ENCODE measurements at regions not wholly inside any gene's neighbourhood (a gene's known extent, or its start where the extent isn't known, plus 50 kb on each side); places are given as distances from the start of the nearest gene placed in this dataset.
A peak's percentile ranks its signal among the peaks of the same experiment; 100 is the strongest.
"Not testable (repeated sequence)": the region's sequence is repeated elsewhere in the genome, so short reads cannot be mapped to it uniquely, and the experiment has no call there.

DNA sequence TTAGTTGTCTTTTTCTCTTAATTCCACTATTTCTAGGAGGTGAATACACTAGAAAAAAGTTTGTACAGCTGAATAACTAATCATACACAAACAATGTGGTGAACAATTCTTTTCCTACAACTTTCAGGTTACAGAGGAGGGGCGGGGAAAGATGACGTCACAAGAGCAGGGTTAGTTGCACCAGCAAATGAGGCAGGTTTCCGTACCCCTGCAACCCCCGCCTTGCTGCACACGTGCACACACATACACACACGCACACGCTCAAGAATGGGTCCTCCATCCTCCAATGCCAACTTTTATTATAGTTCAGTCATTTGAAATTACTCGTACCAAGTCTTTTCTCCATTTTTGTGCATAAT lies 122.8 kb downstream of the ARL4C start:
- no peaks in the 10 kb centered on the region for H3K27me3 Mint-ChIP-seq
- H3K36me3 Mint-ChIP-seq (ENCODE audit: low read depth), result no peaks in the 10 kb centered on the region
- no peak overlapping the region for H3K4me3 Mint-ChIP-seq
- ATAC-seq (replicated peaks), result no peak
- no peak overlapping the region for H3K27ac Mint-ChIP-seq
- H3K9me3 Mint-ChIP-seq, result no peaks in the 10 kb centered on the region
- H3K4me1 Mint-ChIP-seq, result peaks cover 29% of the 10 kb centered on the region

DNA sequence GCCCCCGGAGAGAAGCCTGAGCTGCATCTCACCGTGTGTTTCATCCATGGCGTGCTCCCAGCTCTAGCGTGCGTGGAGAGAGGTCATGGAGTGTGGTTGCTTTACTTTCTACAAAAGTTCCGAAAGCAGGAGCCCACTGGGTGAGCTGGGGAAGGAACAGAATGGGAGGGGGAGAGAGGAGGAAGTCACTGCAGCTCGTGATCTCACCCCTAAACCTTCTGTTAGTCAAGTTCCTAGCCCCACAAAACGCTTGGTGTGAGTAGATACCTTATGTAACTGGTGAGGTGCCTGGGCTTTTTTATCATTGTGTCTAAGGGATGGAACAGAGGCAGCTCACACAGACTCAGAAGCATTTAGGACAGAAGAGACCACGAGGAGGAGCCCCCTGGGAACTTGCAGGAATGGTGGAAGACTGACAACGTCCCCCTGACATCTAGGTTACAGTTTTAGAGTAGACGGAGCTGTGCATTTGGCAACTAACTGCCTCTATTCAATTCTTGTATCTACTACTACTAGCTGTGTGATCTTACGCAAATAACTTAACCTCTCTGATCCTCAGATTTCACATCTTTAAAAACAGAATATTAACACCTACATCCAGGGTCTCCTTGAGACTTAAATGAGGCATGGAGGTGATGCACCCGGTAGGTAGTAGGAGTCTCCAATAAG lies 123.3 kb downstream of the ARL4C start:
- ATAC-seq (replicated peaks), result no peak
- H3K36me3 Mint-ChIP-seq (ENCODE audit: low read depth), result no peaks in the 10 kb centered on the region
- peaks cover 4% of the 10 kb centered on the region for H3K9me3 Mint-ChIP-seq
- no peaks in the 10 kb centered on the region for H3K27me3 Mint-ChIP-seq
- H3K4me1 Mint-ChIP-seq, result peaks cover 34% of the 10 kb centered on the region
- H3K27ac Mint-ChIP-seq, result peak overlapping the region; percentile 63
- peak overlapping the region; percentile 72 for H3K4me3 Mint-ChIP-seq

DNA sequence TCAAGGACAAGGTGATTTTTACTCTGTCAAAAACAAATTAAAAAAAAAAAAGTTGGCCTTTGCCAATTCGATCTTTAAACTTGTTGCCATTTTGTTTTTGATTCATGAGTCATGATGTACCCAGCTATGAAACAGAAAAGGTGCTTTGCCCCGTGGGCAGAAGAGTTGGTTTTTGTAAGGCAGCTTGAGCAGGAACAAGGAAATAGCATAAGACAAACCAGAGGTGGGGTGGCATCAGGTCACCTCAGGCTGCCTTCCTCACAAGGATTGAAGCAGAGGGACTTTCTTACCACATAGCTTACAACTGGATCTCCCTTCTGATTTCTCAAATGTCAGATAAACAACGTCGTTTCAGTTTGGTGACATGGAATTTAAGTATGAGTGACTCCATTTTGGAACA lies 123.8 kb downstream of the ARL4C start:
- H3K4me1 Mint-ChIP-seq, result peaks cover 39% of the 10 kb centered on the region
- ATAC-seq (replicated peaks), result peak; percentile 57

GRCh38 chr2:234372506-234372905 lies 124.4 kb downstream of the ARL4C start:
- Mint-ChIP-seq H3K27me3 (no peaks in the 10 kb centered on the region), H3K9me3 (peaks cover 6% of the 10 kb centered on the region), H3K4me3 (peak overlapping the region; percentile 72), H3K36me3 (ENCODE audit: low read depth) (no peaks in the 10 kb centered on the region), H3K27ac (peak overlapping the region; percentile 63), H3K4me1 (peaks cover 41% of the 10 kb centered on the region)
- no peak for ATAC-seq (replicated peaks)

More for the DNA sequence above, 123.8 kb downstream of the ARL4C start:
- peak overlapping the region; percentile 72 for H3K4me3 Mint-ChIP-seq
- H3K9me3 Mint-ChIP-seq, result peaks cover 6% of the 10 kb centered on the region
- no peaks in the 10 kb centered on the region for H3K36me3 Mint-ChIP-seq (ENCODE audit: low read depth)
- H3K27me3 Mint-ChIP-seq, result no peaks in the 10 kb centered on the region
- H3K27ac Mint-ChIP-seq, result peak overlapping the region; percentile 63

DNA sequence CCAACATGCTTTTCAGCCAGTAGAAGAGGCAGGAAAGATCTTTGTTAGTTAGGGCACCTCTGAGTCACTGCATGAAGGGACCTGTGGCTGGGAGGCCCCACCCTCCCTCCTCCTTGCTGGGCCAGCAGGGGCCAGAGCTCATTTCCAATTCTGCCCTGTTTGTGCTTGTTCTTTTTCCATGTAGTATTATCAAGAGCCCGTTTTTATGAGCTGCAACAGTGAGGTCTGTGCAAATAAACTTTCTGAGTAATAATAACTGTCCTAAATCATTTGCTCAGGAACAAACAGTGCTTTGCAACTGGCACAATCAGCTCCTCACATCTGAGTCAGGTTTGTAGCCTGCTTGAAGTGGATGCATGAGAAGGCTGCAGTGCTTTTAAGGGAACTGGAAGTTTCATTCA lies 128.0 kb downstream of the ARL4C start:
- Mint-ChIP-seq H3K36me3 (ENCODE audit: low read depth) (no peaks in the 10 kb centered on the region), H3K27ac (peak overlapping the region; percentile 85), H3K4me3 (peak overlapping the region; percentile 59), H3K4me1 (peaks cover 49% of the 10 kb centered on the region), H3K9me3 (peaks cover 6% of the 10 kb centered on the region), H3K27me3 (no peaks in the 10 kb centered on the region)
- ATAC-seq (replicated peaks), result peak; percentile 93

DNA sequence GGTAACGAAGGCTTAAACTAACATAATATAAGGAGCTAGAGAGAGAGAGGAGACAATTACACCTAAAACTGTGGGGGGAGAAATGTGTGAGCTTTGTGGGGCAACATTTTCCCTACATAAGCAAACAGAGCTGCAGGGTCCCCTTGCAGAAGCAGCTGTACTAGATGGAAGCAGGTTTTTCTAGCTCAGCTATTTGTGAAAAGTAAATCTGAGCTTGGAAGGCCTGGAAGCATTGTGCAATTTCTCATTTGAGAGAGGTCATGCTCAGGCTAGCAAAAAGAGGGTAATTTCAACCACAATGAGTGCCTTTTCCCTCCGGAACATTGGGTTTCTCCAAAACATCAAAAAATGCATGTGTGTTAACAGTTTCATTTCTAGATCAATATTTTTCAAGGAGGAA lies 130.0 kb downstream of the ARL4C start:
- Mint-ChIP-seq H3K9me3 (peaks cover 6% of the 10 kb centered on the region), H3K4me1 (peaks cover 32% of the 10 kb centered on the region), H3K4me3 (no peak overlapping the region), H3K36me3 (ENCODE audit: low read depth) (no peaks in the 10 kb centered on the region), H3K27me3 (no peaks in the 10 kb centered on the region), H3K27ac (no peak overlapping the region)
- ATAC-seq (replicated peaks), result no peak

DNA sequence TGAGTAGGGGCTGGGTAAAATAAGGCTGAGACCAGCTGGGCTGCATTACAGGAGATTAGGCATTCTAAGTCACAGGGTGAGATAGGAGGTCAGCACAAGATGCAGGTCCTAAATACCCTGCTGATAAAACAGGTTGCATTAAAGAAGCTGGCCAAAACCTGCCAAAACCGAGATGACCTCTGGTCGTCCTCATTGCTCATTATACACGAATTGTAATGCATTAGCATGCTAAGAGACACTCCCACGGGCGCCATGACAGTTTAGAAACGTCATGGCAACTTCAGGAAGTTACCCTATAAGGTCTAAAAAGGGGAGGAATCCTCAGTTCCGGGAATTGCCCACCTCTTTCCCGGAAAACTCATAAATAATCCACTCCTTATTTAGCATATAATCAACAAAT lies 132.2 kb downstream of the ARL4C start:
- no peak overlapping the region for H3K4me3 Mint-ChIP-seq
- peaks cover 25% of the 10 kb centered on the region for H3K4me1 Mint-ChIP-seq
- peaks cover 6% of the 10 kb centered on the region for H3K9me3 Mint-ChIP-seq
- H3K27me3 Mint-ChIP-seq, result no peaks in the 10 kb centered on the region
- ATAC-seq (replicated peaks), result no peak
- no peaks in the 10 kb centered on the region for H3K36me3 Mint-ChIP-seq (ENCODE audit: low read depth)
- no peak overlapping the region for H3K27ac Mint-ChIP-seq

DNA sequence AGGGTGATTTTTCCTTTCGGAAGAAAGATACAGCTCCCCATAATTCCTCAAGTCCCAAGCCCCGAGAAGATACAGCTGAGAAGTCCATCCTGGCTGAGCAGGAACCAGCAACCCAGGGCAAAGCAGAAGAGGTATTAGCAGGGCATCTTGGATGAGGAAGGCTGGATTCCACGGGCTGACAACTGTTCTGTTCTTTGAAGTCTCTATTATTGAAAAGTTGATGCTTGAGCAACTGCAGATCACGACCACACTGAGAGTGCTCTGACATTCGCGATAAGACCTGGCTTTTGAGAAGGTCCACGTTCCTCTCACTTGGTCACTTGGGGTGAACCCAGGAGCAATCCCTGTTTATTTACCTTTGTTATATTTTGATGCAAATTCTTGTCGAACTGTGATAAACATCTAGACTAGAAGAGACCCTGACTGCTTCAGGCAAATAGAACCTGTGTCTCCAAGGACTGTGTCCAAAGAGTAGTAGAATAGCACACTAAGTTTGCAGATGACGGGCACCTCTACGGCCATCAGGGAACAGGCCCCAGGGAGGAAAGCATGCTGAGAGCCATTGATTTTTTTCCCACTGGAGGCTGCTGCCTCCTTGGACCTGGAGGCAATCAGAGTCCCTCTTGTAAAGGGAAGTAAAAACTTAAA lies 133.1 kb downstream of the ARL4C start:
- ATAC-seq (replicated peaks), result no peak
- no peaks in the 10 kb centered on the region for H3K36me3 Mint-ChIP-seq (ENCODE audit: low read depth)
- H3K4me3 Mint-ChIP-seq, result no peak overlapping the region
- H3K27me3 Mint-ChIP-seq, result no peaks in the 10 kb centered on the region
- no peak overlapping the region for H3K27ac Mint-ChIP-seq
- H3K9me3 Mint-ChIP-seq, result peaks cover 3% of the 10 kb centered on the region
- H3K4me1 Mint-ChIP-seq, result peaks cover 20% of the 10 kb centered on the region

DNA sequence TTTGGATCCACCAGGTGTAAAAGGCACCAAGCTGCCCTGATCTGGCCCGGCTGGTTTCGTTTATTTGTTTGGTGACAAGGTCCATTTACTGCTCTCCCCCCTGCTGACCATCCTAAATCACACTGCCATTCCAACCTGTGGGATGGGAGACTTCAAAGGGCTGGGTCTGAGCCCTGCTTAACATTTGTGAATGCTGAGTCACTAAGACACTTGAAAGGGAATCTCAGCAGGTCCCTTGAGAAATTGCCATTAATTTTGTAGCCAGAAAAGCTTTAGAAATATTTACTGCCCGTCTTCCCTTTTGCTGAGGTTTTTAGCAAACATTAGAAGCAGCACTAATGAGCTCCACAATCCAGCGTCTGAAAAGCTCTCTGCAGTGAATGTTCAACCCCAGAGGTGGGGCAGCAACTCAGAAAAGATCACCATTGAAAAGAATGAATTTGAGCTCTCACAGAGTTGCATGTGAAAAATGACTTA lies 133.8 kb downstream of the ARL4C start:
- no peak for ATAC-seq (replicated peaks)
- H3K27ac Mint-ChIP-seq, result peak overlapping the region; percentile 62
- H3K27me3 Mint-ChIP-seq, result no peaks in the 10 kb centered on the region
- no peak overlapping the region for H3K4me3 Mint-ChIP-seq
- peaks cover 5% of the 10 kb centered on the region for H3K9me3 Mint-ChIP-seq
- H3K36me3 Mint-ChIP-seq (ENCODE audit: low read depth), result no peaks in the 10 kb centered on the region
- peaks cover 17% of the 10 kb centered on the region for H3K4me1 Mint-ChIP-seq

DNA sequence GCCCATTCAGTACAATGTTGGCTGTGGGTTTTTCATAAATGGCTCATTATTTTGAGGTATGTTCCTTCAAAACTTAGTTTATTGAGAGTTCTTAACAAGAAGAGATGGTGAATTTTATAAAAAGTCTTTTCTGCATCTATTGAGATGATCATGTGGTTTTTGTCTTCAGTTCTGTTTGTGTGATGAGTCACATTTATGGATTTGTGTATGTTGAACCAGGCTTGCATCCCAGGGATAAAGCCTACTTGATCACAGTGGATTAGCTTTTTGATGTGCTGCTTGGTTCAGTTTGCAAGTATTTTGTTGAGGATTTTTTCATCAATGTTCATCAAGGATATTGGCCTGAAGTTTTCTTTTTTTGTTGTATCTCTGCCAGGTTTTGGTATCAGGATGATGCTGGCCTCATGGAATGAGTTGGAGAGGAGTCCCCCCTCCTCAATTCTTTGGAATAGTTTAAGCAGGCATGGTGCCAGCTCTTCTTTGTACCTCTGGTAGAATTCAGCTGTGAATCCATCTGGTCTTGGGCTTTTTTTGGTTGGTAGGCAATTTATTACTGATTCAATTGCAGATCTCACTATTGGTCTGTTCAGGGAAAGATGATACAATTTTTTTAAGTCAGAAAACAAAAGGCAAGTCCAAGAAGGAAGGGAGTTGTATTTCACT lies 136.4 kb downstream of the ARL4C start:
- not testable (repeated sequence) for H3K4me1 Mint-ChIP-seq; H3K27me3 Mint-ChIP-seq; H3K4me3 Mint-ChIP-seq; H3K9me3 Mint-ChIP-seq; H3K27ac Mint-ChIP-seq; H3K36me3 Mint-ChIP-seq (ENCODE audit: low read depth); ATAC-seq (replicated peaks)

- Mint-ChIP-seq H3K4me1 (peaks cover 9% of the 10 kb centered on the region), H3K36me3 (ENCODE audit: low read depth) (no peaks in the 10 kb centered on the region), H3K27ac (no peak overlapping the region), H3K9me3 (peaks cover 10% of the 10 kb centered on the region), H3K27me3 (no peaks in the 10 kb centered on the region), H3K4me3 (no peak overlapping the region)
- no peak for ATAC-seq (replicated peaks)
Measured at GRCh38 chr2:234357666-234358065, 139.2 kb downstream of the ARL4C start.

GRCh38 chr2:234355808-234356365 lies 141.0 kb downstream of the ARL4C start:
- H3K36me3 Mint-ChIP-seq (ENCODE audit: low read depth), result no peaks in the 10 kb centered on the region
- no peak for ATAC-seq (replicated peaks)
- H3K4me1 Mint-ChIP-seq, result peaks cover 9% of the 10 kb centered on the region
- H3K27ac Mint-ChIP-seq, result no peak overlapping the region
- H3K4me3 Mint-ChIP-seq, result no peak overlapping the region
- H3K9me3 Mint-ChIP-seq, result peaks cover 10% of the 10 kb centered on the region
- no peaks in the 10 kb centered on the region for H3K27me3 Mint-ChIP-seq

GRCh38 chr2:234355021-234355720 lies 141.7 kb downstream of the ARL4C start:
- Mint-ChIP-seq H3K36me3 (ENCODE audit: low read depth) (no peaks in the 10 kb centered on the region), H3K9me3 (peaks cover 10% of the 10 kb centered on the region), H3K27ac (no peak overlapping the region), H3K4me1 (peaks cover 5% of the 10 kb centered on the region), H3K27me3 (no peaks in the 10 kb centered on the region), H3K4me3 (no peak overlapping the region)
- ATAC-seq (replicated peaks), result no peak

GRCh38 chr2:234352270-234352669 lies 144.6 kb downstream of the ARL4C start:
- no peak overlapping the region for H3K27ac Mint-ChIP-seq
- H3K27me3 Mint-ChIP-seq, result no peaks in the 10 kb centered on the region
- H3K4me3 Mint-ChIP-seq, result no peak overlapping the region
- no peaks in the 10 kb centered on the region for H3K36me3 Mint-ChIP-seq (ENCODE audit: low read depth)
- peaks cover 11% of the 10 kb centered on the region for H3K4me1 Mint-ChIP-seq
- peaks cover 4% of the 10 kb centered on the region for H3K9me3 Mint-ChIP-seq
- no peak for ATAC-seq (replicated peaks)

Data from activated T-helper 17 cell treated with anti-CD3 and anti-CD28 coated beads, Interleukin-2, amount 50 U/mL, for 72 hours (primary cell).